ENCODE measurements at regions not wholly inside any gene's neighbourhood (a gene's known extent, or its start where the extent isn't known, plus 50 kb on each side); places are given as distances from the start of the nearest gene placed in this dataset.

DNA sequence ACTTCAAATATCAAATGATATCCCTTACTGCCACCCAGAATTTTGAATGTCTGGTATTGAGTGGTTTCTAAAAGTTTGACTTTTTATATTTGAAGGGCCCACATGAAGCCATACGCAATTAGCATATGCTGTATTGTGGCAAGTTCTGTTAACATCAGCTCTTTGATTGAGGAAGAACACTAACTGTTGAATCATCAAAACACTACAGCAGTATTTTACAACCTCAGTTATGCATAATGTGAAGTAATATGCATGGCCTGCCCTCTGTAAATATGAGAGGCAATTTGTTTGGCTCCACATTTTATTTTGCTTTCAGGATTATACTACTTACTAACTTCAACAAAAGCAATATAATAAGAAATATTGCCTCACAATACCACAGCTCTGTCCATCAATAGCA, 62.2 kb upstream of the DMD start:
- no peaks in the 10 kb centered on the region for H3K27me3 ChIP-seq
- DNase-seq = no peak
- intact Hi-C loops (cut with DNase I; ENCODE audit: low total_unique reads) (no loop called here), in situ Hi-C loops (cut with MboI; ENCODE audit: low sequenced_read_pairs in 4 of 4) (no loop called here)
- no peaks in the 10 kb centered on the region for H3K4me1 ChIP-seq
- ATAC-seq = no peak
- H3K36me3 ChIP-seq = no peaks in the 10 kb centered on the region
- H3K4me3 ChIP-seq = no peak overlapping the region
- TF ChIP-seq, protein P1, sequence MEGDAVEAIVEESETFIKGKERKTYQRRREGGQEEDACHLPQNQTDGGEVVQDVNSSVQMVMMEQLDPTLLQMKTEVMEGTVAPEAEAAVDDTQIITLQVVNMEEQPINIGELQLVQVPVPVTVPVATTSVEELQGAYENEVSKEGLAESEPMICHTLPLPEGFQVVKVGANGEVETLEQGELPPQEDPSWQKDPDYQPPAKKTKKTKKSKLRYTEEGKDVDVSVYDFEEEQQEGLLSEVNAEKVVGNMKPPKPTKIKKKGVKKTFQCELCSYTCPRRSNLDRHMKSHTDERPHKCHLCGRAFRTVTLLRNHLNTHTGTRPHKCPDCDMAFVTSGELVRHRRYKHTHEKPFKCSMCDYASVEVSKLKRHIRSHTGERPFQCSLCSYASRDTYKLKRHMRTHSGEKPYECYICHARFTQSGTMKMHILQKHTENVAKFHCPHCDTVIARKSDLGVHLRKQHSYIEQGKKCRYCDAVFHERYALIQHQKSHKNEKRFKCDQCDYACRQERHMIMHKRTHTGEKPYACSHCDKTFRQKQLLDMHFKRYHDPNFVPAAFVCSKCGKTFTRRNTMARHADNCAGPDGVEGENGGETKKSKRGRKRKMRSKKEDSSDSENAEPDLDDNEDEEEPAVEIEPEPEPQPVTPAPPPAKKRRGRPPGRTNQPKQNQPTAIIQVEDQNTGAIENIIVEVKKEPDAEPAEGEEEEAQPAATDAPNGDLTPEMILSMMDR (IDR thresholded peaks at IDR 0.05 in 4 of 5, conservative IDR thresholded peaks at IDR 0.05 in 1 of 5) = no peak
- no peak for TF ChIP-seq POLR2A (IDR thresholded peaks at IDR 0.05)
- H3K9me3 ChIP-seq = no peaks in the 10 kb centered on the region
- no peak overlapping the region for H3K27ac ChIP-seq

DNA sequence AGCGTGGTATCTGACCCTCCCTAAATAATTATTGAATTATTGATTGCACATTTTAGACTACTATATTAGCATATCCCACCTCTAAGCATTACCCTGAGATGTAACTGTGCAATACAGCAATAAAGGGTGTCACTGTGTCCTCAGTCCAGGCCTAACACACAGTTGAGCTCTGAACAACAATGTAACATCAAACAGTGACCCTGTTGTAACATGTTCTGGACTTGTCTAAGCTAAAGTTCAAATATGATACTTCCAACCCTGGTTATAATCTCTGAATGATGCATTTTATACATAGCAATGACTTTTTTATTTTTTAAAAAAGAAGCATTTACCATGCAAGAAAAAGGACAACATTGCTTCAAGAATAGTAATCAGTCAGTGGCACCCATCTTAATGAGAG, 61.6 kb upstream of the DMD start:
- ATAC-seq (no peak), DNase-seq (no peak)
- no peak for TF ChIP-seq POLR2A (IDR thresholded peaks at IDR 0.05)
- TF ChIP-seq, protein P1 (IDR thresholded peaks at IDR 0.05 in 4 of 5, conservative IDR thresholded peaks at IDR 0.05 in 1 of 5) = no peak
- Histone ChIP-seq H3K27ac (no peak overlapping the region), H3K9me3 (peaks cover 0 to 5% (median 0%) of the 10 kb centered on the region in 3 donors), H3K36me3 (no peaks in the 10 kb centered on the region), H3K4me3 (no peak overlapping the region), H3K27me3 (no peaks in the 10 kb centered on the region), H3K4me1 (no peaks in the 10 kb centered on the region)
- in situ Hi-C loops (cut with MboI; ENCODE audit: low sequenced_read_pairs in 4 of 4) = no loop called here
- intact Hi-C loops (cut with DNase I; ENCODE audit: low total_unique reads) = no loop called here

Measured in gastrocnemius medialis (tissue), 4 donors.